Ishikawa (cell line): ENCODE measurements at regions not wholly inside any gene's neighbourhood (a gene's known extent, or its start where the extent isn't known, plus 50 kb on each side); places are given as distances from the start of the nearest gene placed in this dataset.

ENCODE experiments used
- CEBPB ChIP-seq: IDR thresholded peaks from 2 replicates; pipeline ENCODE4 v1.6.1; 2012
- EGR1 ChIP-seq: IDR thresholded peaks from 2 replicates; pipeline ENCODE4 v1.6.1; 2012
- EP300 ChIP-seq: IDR thresholded peaks from 2 replicates; pipeline ENCODE4 v1.6.1; 2012; ENCODE audit warnings: borderline replicate concordance
- FOXM1 ChIP-seq: IDR thresholded peaks from 2 replicates; pipeline ENCODE4 v1.6.1; 2012; ENCODE audit warnings: low read depth, borderline replicate concordance
- RAD21 ChIP-seq: IDR thresholded peaks from 2 replicates; pipeline ENCODE4 v1.6.1; 2012; ENCODE audit warnings: low read depth
- TAF1 ChIP-seq: IDR thresholded peaks from 2 replicates; pipeline ENCODE4 v1.6.1; 2012; ENCODE audit warnings: low read depth, mild to moderate bottlenecking
- TCF12 ChIP-seq: IDR thresholded peaks from 2 replicates; pipeline ENCODE4 v1.6.1; 2012; ENCODE audit warnings: low read depth
- YY1 ChIP-seq: IDR thresholded peaks from 2 replicates; pipeline ENCODE4 v1.6.1; 2012; ENCODE audit warnings: low read depth
- ZBTB7A ChIP-seq: IDR thresholded peaks from 2 replicates; pipeline ENCODE4 v1.6.1; 2012; ENCODE audit warnings: low read depth
- TF ChIP-seq, protein P1 (sequence below): IDR thresholded peaks from 2 replicates; pipeline ENCODE4 v1.6.1; 2012
- TF ChIP-seq, protein P2 (sequence below): IDR thresholded peaks from 2 replicates; pipeline ENCODE4 v1.6.1; 2012
- TF ChIP-seq, protein P3 (sequence below): IDR thresholded peaks from 2 replicates; pipeline ENCODE4 v1.6.1; 2012; ENCODE audit warnings: low read depth, mild to moderate bottlenecking

DNA sequence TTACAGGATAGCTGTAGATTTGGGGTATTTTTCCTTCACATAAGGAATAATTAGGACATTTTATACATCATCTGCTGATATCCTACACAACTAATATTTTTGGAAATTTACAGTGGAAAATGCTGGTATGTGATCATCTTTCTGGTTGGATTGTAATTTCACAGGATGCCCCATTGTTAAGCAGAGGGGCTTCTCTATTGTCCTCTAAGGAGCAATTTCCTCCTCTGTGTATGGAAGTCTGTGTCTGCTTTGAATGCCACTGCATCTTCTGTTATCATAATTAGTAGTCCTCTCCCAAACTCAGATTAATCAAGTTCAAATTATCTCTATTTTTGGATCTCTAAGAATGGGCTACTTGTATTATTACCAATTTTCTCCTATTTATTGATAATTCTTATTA lies 988.1 kb upstream of the B3GALT2 start:
- TF ChIP-seq CEBPB (no peak), TAF1 (no peak), EGR1 (no peak), FOXM1 (no peak), RAD21 (no peak), YY1 (no peak), EP300 (no peak), ZBTB7A (no peak), TCF12 (no peak)
- TF ChIP-seq, protein P1, sequence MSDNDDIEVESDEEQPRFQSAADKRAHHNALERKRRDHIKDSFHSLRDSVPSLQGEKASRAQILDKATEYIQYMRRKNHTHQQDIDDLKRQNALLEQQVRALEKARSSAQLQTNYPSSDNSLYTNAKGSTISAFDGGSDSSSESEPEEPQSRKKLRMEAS: no peak
- TF ChIP-seq, protein P2, sequence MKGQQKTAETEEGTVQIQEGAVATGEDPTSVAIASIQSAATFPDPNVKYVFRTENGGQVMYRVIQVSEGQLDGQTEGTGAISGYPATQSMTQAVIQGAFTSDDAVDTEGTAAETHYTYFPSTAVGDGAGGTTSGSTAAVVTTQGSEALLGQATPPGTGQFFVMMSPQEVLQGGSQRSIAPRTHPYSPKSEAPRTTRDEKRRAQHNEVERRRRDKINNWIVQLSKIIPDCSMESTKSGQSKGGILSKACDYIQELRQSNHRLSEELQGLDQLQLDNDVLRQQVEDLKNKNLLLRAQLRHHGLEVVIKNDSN: no peak
- TF ChIP-seq, protein P3, sequence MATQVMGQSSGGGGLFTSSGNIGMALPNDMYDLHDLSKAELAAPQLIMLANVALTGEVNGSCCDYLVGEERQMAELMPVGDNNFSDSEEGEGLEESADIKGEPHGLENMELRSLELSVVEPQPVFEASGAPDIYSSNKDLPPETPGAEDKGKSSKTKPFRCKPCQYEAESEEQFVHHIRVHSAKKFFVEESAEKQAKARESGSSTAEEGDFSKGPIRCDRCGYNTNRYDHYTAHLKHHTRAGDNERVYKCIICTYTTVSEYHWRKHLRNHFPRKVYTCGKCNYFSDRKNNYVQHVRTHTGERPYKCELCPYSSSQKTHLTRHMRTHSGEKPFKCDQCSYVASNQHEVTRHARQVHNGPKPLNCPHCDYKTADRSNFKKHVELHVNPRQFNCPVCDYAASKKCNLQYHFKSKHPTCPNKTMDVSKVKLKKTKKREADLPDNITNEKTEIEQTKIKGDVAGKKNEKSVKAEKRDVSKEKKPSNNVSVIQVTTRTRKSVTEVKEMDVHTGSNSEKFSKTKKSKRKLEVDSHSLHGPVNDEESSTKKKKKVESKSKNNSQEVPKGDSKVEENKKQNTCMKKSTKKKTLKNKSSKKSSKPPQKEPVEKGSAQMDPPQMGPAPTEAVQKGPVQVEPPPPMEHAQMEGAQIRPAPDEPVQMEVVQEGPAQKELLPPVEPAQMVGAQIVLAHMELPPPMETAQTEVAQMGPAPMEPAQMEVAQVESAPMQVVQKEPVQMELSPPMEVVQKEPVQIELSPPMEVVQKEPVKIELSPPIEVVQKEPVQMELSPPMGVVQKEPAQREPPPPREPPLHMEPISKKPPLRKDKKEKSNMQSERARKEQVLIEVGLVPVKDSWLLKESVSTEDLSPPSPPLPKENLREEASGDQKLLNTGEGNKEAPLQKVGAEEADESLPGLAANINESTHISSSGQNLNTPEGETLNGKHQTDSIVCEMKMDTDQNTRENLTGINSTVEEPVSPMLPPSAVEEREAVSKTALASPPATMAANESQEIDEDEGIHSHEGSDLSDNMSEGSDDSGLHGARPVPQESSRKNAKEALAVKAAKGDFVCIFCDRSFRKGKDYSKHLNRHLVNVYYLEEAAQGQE: no peak
